ENCODE measurements at regions not wholly inside any gene's neighbourhood (a gene's known extent, or its start where the extent isn't known, plus 50 kb on each side); places are given as distances from the start of the nearest gene placed in this dataset.

- DNase-seq = no peak
Observed at GRCh38 chr20:42020316-42020715, 402.1 kb upstream of the CHD6 start.

GRCh38 chr20:42018979-42019378 is 400.8 kb upstream of the CHD6 start:
- DNase-seq = no peak

- no peak for DNase-seq
Observed at GRCh38 chr20:42010090-42010489, 391.9 kb upstream of the CHD6 start.

- no peak for DNase-seq
Observed at GRCh38 chr20:42007251-42007650, 389.1 kb upstream of the CHD6 start.

- DNase-seq = no peak
Observed at GRCh38 chr20:42005211-42005610, 387.0 kb upstream of the CHD6 start.

GRCh38 chr20:42003380-42003779 is 385.2 kb upstream of the CHD6 start:
- no peak for DNase-seq

- DNase-seq = no peak
Observed at GRCh38 chr20:41998539-41999341, 380.6 kb upstream of the CHD6 start.

- no peak for DNase-seq
Observed at GRCh38 chr20:41996951-41997350, 378.8 kb upstream of the CHD6 start.

- DNase-seq = no peak
Observed at GRCh38 chr20:41992481-41992880, 374.3 kb upstream of the CHD6 start.

- no peak for DNase-seq
Observed at GRCh38 chr20:41991412-41991811, 373.2 kb upstream of the CHD6 start.

GRCh38 chr20:41989935-41990635 is 371.9 kb upstream of the CHD6 start:
- DNase-seq = no peak

- no peak for DNase-seq
Observed at GRCh38 chr20:41989039-41989679, 371.0 kb upstream of the CHD6 start.

GRCh38 chr20:41984031-41984430 is 365.9 kb upstream of the CHD6 start:
- DNase-seq = no peak

- DNase-seq = no peak
Observed at GRCh38 chr20:41983159-41983558, 365.0 kb upstream of the CHD6 start.

- DNase-seq = no peak
Observed at GRCh38 chr20:41981746-41982145, 363.6 kb upstream of the CHD6 start.

GRCh38 chr20:41978875-41979274 is 360.7 kb upstream of the CHD6 start:
- DNase-seq = no peak

GRCh38 chr20:41978246-41978790 is 360.1 kb upstream of the CHD6 start:
- no peak for DNase-seq

GRCh38 chr20:41969656-41970055 is 351.5 kb upstream of the CHD6 start:
- DNase-seq = no peak

GRCh38 chr20:41960166-41960565 is 342.0 kb upstream of the CHD6 start:
- no peak for DNase-seq

GRCh38 chr20:41958391-41958790 is 340.2 kb upstream of the CHD6 start:
- DNase-seq = no peak

- DNase-seq = peak; percentile 31
Observed at GRCh38 chr20:41956338-41957074, 338.3 kb upstream of the CHD6 start.

GRCh38 chr20:41952166-41952565 is 334.0 kb upstream of the CHD6 start:
- DNase-seq = no peak

GRCh38 chr20:41951615-41952014 is 333.4 kb upstream of the CHD6 start:
- no peak for DNase-seq
